ENCODE measurements at regions not wholly inside any gene's neighbourhood (a gene's known extent, or its start where the extent isn't known, plus 50 kb on each side); places are given as distances from the start of the nearest gene placed in this dataset.

- no peak for TF ChIP-seq GATA2 (IDR thresholded peaks at IDR 0.05; ENCODE audit: low read depth, low read length)
- TF ChIP-seq GATA3 (IDR thresholded peaks at IDR 0.05; ENCODE audit: low read depth, low read length): no peak
Observed at GRCh38 chr18:34595690-34596089, 114.4 kb upstream of the DTNA start.
